Epithelial cell of proximal tubule (primary cell): ENCODE measurements at regions not wholly inside any gene's neighbourhood (a gene's known extent, or its start where the extent isn't known, plus 50 kb on each side); places are given as distances from the start of the nearest gene placed in this dataset.

Experiments
- DNase-seq: peaks from one replicate; pipeline ENCODE4 v3.0.0-alpha.2; 2011; ENCODE audit warnings: low read depth
- H3K4me3 ChIP-seq: 2 replicates; pipeline ENCODE4 v1.5.1; 2011; ENCODE audit warnings: low read depth, mild to moderate bottlenecking, low read length
- CTCF ChIP-seq: conservative IDR thresholded peaks from 2 replicates; pipeline ENCODE4 v1.5.1; 2012; ENCODE audit warnings: low read depth, mild to moderate bottlenecking, low read length

- H3K4me3 ChIP-seq = no peak overlapping the region
- TF ChIP-seq CTCF = no peak
- DNase-seq = no peak
Measured at GRCh38 chr15:39114690-39115378, 466.0 kb upstream of the THBS1 start.

- no peak overlapping the region for H3K4me3 ChIP-seq
- no peak for TF ChIP-seq CTCF
- no peak for DNase-seq
Measured at GRCh38 chr15:39115379-39116057, 465.4 kb upstream of the THBS1 start.

GRCh38 chr15:39118510-39118909, 462.4 kb upstream of the THBS1 start:
- H3K4me3 ChIP-seq = no peak overlapping the region
- no peak for TF ChIP-seq CTCF
- no peak for DNase-seq

GRCh38 chr15:39124155-39124552, 456.7 kb upstream of the THBS1 start:
- no peak overlapping the region for H3K4me3 ChIP-seq
- no peak for TF ChIP-seq CTCF
- no peak for DNase-seq

GRCh38 chr15:39124553-39125171, 456.2 kb upstream of the THBS1 start:
- no peak for TF ChIP-seq CTCF
- H3K4me3 ChIP-seq = no peak overlapping the region
- DNase-seq = no peak

GRCh38 chr15:39125226-39125625, 455.7 kb upstream of the THBS1 start:
- no peak overlapping the region for H3K4me3 ChIP-seq
- no peak for TF ChIP-seq CTCF
- no peak for DNase-seq
